ENCODE measurements at regions not wholly inside any gene's neighbourhood (a gene's known extent, or its start where the extent isn't known, plus 50 kb on each side); places are given as distances from the start of the nearest gene placed in this dataset.

- Histone ChIP-seq H3K9ac (ENCODE audit: low read length) (no peak overlapping the region), H2AFZ (ENCODE audit: low read depth, low read length, poor library complexity, severe bottlenecking) (no peak overlapping the region), H3K79me2 (ENCODE audit: insufficient read depth, low read length) (no peaks in the 10 kb centered on the region), H3K9me3 (ENCODE audit: control insufficient read depth in 1 of 2, insufficient read depth in 1 of 2, low read depth in 1 of 2, low read length in 2 of 2) (no peaks in the 10 kb centered on the region), H3K27ac (ENCODE audit: low read depth, low read length) (no peak overlapping the region), H3K9me2 (ENCODE audit: insufficient read depth) (no peaks in the 10 kb centered on the region), H3K27me3 (ENCODE audit: insufficient read depth, low read length) (no peaks in the 10 kb centered on the region), H3K4me2 (ENCODE audit: low read length) (no peak overlapping the region), H4K20me1 (ENCODE audit: insufficient read depth) (no peaks in the 10 kb centered on the region), H3K4me3 (replicated peaks in 1 of 2; ENCODE audit: low read depth in 1 of 2, low read length in 2 of 2) (no peak overlapping the region), H3K4me1 (ENCODE audit: control insufficient read depth in 1 of 2, insufficient read depth in 2 of 2, low read length in 2 of 2) (no peaks in the 10 kb centered on the region), H3K36me3 (ENCODE audit: control insufficient read depth in 1 of 2, insufficient read depth in 2 of 2, low read length in 2 of 2) (no peaks in the 10 kb centered on the region)
- ATAC-seq, result no peak
- ChIA-PET RAD21 (ENCODE audit: low non-redundant PET in 1 of 2, low total read pairs in 2 of 2, uncharacterized antibody in 2 of 2, unreplicated experiment in 2 of 2) (no interaction called here), POLR2A (no interaction called here), CTCF (interaction anchor here (0.7 kb wide), 1 partner anchor 63 kb away, joined by 4 read pairs; no protein-coding TSS in a partner anchor)
- TF ChIP-seq ELF1 (IDR thresholded peaks at IDR 0.05; ENCODE audit: borderline replicate concordance, low read depth) (no peak), EZH2 (IDR thresholded peaks at IDR 0.05) (no peak), JUND (IDR thresholded peaks at IDR 0.05) (no peak), EGR1 (IDR thresholded peaks at IDR 0.05; ENCODE audit: low read depth) (no peak), POLR2A (IDR thresholded peaks at IDR 0.05; ENCODE audit: borderline replicate concordance, extremely low read depth, insufficient read depth, insufficient read length) (no peak), ZFX (IDR thresholded peaks at IDR 0.05) (no peak), REST (IDR thresholded peaks at IDR 0.05; ENCODE audit: low read depth) (no peak), MAX (IDR thresholded peaks at IDR 0.05) (no peak), SRF (IDR thresholded peaks at IDR 0.05; ENCODE audit: low read depth) (no peak), YY1 (IDR thresholded peaks at IDR 0.05; ENCODE audit: extremely low read depth, insufficient replicate concordance, low read depth, low read length) (no peak), ZNF274 (IDR thresholded peaks at IDR 0.05; ENCODE audit: low read depth, low read length) (no peak), ZBTB33 (IDR thresholded peaks at IDR 0.05; ENCODE audit: extremely low read depth, insufficient replicate concordance, low read length) (no peak), CEBPB (IDR thresholded peaks at IDR 0.05; ENCODE audit: low read depth) (no peak), SP1 (IDR thresholded peaks at IDR 0.05; ENCODE audit: low read depth) (no peak), EZH2phosphoT487 (IDR thresholded peaks at IDR 0.05; ENCODE audit: borderline replicate concordance) (no peak), CTCF (IDR thresholded peaks at IDR 0.05 in 2 of 3, conservative IDR thresholded peaks at IDR 0.05 in 1 of 3; ENCODE audit: borderline replicate concordance in 1 of 3, insufficient read depth in 1 of 3, low read depth in 2 of 3, low read length in 2 of 3) (no peak), CBX3 (IDR thresholded peaks at IDR 0.05; ENCODE audit: low read depth) (no peak), RAD21 (IDR thresholded peaks at IDR 0.05; ENCODE audit: low read depth) (no peak)
- no TSS peak for BruUV-seq (replicated peaks)
- intact Hi-C loops (cut with micrococcal nuclease), result no loop called here
- DNase-seq (ENCODE audit: low read depth, low spot score), result no peak
Measured at GRCh38 chr5:67516948-67517565, 320.5 kb upstream of the CD180 start.
